ENCODE measurements at regions not wholly inside any gene's neighbourhood (a gene's known extent, or its start where the extent isn't known, plus 50 kb on each side); places are given as distances from the start of the nearest gene placed in this dataset.
A peak's percentile ranks its signal among the peaks of the same experiment; 100 is the strongest.
"Not testable (repeated sequence)": the region's sequence is repeated elsewhere in the genome, so short reads cannot be mapped to it uniquely, and the experiment has no call there.

DNA sequence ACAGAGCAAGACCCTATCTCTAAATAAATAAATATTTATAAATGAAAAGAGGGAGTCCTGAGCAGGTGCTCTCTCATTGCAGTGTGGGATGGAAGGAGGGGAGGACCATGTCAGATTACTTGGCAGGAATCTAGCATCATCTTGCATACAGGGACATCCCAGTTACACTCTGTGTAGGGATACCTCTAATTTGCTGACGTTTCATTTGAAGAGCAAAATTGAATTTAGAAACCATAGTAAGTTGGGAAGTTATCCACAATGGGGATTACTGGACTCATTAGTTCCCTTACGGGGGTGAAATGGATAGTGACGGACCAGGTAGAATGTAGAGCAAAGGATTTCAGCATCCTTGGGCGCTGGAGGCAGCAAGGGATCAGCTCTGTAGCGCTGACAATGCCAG lies 52.1 kb downstream of the ARHGEF18 start:
- no peaks in the 10 kb centered on the region for H3K27me3 Mint-ChIP-seq (ENCODE audit: low read depth)
- H3K36me3 Mint-ChIP-seq (ENCODE audit: insufficient read depth in 2 of 2): peaks cover 2 to 3% of the 10 kb centered on the region in 2 donors
- DNase-seq (no peak), ATAC-seq (replicated peaks in 1 of 2) (no peak)
- H3K4me3 Mint-ChIP-seq: no peak overlapping the region
- H3K27ac Mint-ChIP-seq: no peak overlapping the region
- H3K9me3 Mint-ChIP-seq: no peaks in the 10 kb centered on the region
- peaks cover 36% of the 10 kb centered on the region for H3K4me1 Mint-ChIP-seq (ENCODE audit: low read depth)

DNA sequence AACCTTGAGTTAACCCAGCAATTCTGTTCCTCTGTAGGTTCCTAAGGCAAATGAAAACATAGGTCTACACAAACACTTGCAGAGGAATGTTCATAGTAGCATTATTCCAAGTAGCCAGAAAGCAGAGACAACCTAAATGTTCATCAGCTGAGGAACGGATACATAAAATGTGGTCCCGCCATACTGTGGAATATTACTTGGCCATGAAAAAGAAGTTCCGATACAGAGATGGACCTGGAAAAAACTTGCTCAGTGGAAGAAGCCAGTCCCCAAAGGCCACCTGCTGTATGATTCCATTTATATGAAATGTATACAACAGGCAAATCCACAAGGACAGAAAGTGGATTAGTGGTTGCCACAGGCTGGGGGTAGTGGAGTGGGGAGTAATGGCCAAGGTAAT lies 53.0 kb downstream of the ARHGEF18 start:
- no peak overlapping the region for H3K4me3 Mint-ChIP-seq
- ATAC-seq (replicated peaks in 1 of 2): no peak
- no peak overlapping the region for H3K27ac Mint-ChIP-seq
- H3K9me3 Mint-ChIP-seq: no peaks in the 10 kb centered on the region
- peaks cover 0 to 2% of the 10 kb centered on the region in 2 donors for H3K36me3 Mint-ChIP-seq (ENCODE audit: insufficient read depth in 2 of 2)
- H3K27me3 Mint-ChIP-seq (ENCODE audit: low read depth): no peaks in the 10 kb centered on the region
- DNase-seq: no peak
- H3K4me1 Mint-ChIP-seq (ENCODE audit: low read depth): peaks cover 27% of the 10 kb centered on the region

DNA sequence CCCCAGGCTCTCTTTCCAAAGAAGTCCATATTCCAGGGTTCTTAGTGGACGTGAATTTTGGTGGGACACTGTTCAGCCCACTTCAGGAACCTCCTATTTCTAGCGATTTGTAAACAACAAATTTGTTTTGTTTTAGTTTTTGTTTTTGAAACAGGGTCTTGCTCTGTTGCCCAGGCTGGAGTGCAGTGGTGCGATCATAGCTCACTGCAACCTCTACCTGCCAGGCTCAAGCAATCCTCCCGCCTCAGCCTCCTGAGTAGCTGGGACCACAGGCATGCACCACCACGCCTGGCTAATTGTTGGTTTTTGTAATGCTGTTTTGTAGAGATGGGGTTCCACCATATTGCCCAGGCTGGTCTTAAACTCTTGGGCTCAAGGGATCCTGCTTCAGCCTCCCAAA lies 56.7 kb downstream of the ARHGEF18 start:
- not testable (repeated sequence) for DNase-seq; H3K36me3 Mint-ChIP-seq (ENCODE audit: insufficient read depth in 2 of 2); H3K4me3 Mint-ChIP-seq; H3K9me3 Mint-ChIP-seq; ATAC-seq (replicated peaks in 1 of 2); H3K27me3 Mint-ChIP-seq (ENCODE audit: low read depth)
- Mint-ChIP-seq H3K4me1 (ENCODE audit: low read depth) (peaks cover 14% of the 10 kb centered on the region), H3K27ac (peak overlapping the region; percentile 71)

DNA sequence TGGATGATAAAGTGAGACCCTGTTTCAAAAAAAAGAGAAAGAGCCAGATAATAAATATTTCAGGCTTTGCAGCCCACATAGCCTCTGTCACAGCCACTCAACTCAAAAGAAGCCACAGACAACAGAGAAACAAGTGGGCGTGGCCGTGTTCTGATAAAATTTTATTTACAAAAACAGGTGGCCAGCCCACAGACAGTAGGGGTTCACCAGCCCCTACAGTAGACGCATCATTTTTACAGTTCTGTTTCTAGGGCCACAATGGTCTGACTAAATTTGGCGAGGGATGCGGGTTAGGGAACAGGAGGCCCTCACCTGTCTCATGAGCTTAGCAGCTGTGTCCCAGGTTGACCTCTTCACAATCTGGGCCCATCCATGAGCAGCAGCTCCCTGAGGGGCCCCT lies 59.5 kb downstream of the ARHGEF18 start:
- DNase-seq (no peak), ATAC-seq (replicated peaks in 1 of 2) (no peak)
- Mint-ChIP-seq H3K9me3 (peaks cover 0 to 2% of the 10 kb centered on the region in 2 donors), H3K27ac (peak overlapping the region; percentile 72), H3K36me3 (ENCODE audit: insufficient read depth in 2 of 2) (peaks cover 5 to 11% of the 10 kb centered on the region in 2 donors), H3K27me3 (ENCODE audit: low read depth) (no peaks in the 10 kb centered on the region), H3K4me3 (no peak overlapping the region), H3K4me1 (ENCODE audit: low read depth) (peaks cover 27% of the 10 kb centered on the region)

DNA sequence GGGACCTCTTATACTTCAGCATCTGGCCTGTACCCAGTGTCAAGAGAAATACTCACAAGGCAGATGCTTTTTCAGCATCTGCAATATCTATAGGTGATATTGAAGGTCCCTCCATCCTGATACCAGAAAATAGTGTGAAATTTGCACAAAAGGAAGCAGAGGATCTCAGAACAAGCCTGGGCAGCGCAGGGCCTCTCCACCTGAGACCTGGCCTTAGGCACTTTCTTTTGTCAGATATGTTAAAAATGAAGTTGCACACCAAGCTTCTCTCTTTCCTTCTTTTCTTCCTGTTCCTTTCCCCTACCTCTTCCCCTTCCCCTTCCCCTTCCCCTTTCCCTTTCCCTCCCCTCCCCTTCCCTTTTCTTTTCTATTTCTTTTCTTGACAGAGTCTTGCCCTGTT lies 62.2 kb downstream of the ARHGEF18 start:
- Mint-ChIP-seq H3K9me3 (peaks cover 0 to 2% of the 10 kb centered on the region in 2 donors), H3K27ac (peak overlapping the region; percentile 75), H3K27me3 (ENCODE audit: low read depth) (no peaks in the 10 kb centered on the region), H3K4me1 (ENCODE audit: low read depth) (peaks cover 23% of the 10 kb centered on the region), H3K4me3 (no peak overlapping the region), H3K36me3 (ENCODE audit: insufficient read depth in 2 of 2) (peaks cover 5 to 11% of the 10 kb centered on the region in 2 donors)
- no peak for ATAC-seq (replicated peaks in 1 of 2)
- DNase-seq: no peak

DNA sequence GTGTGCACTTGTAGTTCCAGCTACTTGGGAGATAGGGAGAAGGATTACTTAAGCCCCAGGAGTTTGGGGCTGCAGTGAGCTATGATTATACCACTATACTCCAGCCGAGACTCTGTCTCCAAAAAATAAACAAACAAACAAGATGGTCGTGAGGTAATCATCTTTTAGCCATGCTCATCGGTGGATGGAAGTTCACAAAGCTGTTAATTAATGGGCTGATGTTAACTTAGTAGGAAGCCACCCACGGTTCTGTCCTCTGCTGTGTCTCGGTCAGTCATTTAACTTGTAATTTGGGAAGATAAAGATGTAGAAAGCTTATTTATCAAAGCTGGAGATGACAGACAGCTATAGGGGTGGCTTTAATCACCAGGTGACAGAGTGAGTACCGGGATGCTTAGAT lies 64.9 kb downstream of the ARHGEF18 start:
- Mint-ChIP-seq H3K9me3 (peaks cover 0 to 2% of the 10 kb centered on the region in 2 donors), H3K27me3 (ENCODE audit: low read depth) (no peaks in the 10 kb centered on the region), H3K4me3 (no peak overlapping the region), H3K4me1 (ENCODE audit: low read depth) (peaks cover 18% of the 10 kb centered on the region), H3K27ac (no peak overlapping the region), H3K36me3 (ENCODE audit: insufficient read depth in 2 of 2) (peaks cover 5 to 11% of the 10 kb centered on the region in 2 donors)
- DNase-seq (no peak), ATAC-seq (replicated peaks in 1 of 2) (no peak)

DNA sequence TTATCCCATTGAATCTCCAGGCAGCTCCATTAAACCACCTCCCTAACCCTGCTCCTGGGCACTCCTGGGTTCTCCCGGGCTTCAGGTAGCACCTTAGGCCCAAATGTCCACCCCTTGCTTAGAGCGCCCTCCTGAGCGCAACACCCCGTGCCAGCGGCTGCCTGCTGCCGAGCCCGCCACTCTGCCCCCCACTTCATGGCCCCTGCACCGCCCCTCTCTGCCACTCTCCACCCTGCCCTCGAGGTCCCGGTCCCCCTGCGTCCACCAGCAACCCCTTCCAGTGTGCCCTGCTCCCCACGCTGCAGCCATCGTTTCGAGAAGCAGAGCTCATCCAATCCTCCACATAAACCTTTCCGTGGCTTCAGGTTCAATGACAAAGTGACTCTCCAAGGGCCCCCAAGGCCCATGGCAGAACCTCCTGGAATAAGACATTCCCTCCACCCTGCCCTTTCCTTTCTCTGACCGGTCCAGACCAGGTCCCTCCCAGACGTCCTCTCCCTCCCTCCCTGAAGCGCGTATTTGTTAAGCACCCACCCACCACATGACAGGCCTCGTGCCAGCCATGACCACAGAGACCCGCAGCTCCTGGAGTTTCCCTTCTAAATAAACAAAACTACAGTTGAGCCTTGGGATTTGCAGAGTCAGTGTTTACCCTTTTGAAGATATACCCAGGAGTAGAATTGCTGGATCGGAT lies 66.6 kb downstream of the ARHGEF18 start:
- H3K27me3 Mint-ChIP-seq (ENCODE audit: low read depth): no peaks in the 10 kb centered on the region
- H3K4me3 Mint-ChIP-seq: no peak overlapping the region
- H3K27ac Mint-ChIP-seq: no peak overlapping the region
- H3K9me3 Mint-ChIP-seq: peaks cover 0 to 2% of the 10 kb centered on the region in 2 donors
- ATAC-seq (replicated peaks in 1 of 2) (no peak), DNase-seq (no peak)
- peaks cover 5 to 12% of the 10 kb centered on the region in 2 donors for H3K36me3 Mint-ChIP-seq (ENCODE audit: insufficient read depth in 2 of 2)
- peaks cover 17% of the 10 kb centered on the region for H3K4me1 Mint-ChIP-seq (ENCODE audit: low read depth)

DNA sequence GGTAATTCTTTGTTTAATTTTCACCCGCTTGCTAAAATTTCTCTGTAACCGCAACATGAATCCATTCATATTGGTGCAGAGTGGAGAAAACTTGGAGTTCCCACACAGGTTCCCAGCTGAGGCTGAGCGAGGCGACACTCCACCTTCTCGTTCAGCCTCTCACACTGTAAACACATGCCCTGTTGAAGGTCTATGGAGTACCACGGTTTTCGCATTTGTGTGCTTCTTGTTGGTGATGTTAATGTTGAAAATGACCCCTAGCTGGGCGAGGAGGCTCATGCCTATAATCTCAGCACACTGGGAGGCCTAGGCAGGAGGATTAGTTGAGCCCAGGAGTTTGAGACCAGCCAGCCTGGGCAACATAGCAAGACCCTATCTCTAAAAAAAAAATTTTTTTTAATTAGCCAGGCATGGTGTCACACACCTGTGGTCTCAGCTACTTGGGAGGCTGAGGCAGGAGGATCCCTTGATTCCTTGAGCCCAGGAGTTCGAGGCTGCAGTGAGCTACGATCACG lies 67.2 kb downstream of the ARHGEF18 start:
- Mint-ChIP-seq H3K4me3 (no peak overlapping the region), H3K27me3 (ENCODE audit: low read depth) (no peaks in the 10 kb centered on the region), H3K4me1 (ENCODE audit: low read depth) (peaks cover 17% of the 10 kb centered on the region), H3K36me3 (ENCODE audit: insufficient read depth in 2 of 2) (peaks cover 5 to 12% of the 10 kb centered on the region in 2 donors), H3K27ac (no peak overlapping the region), H3K9me3 (peaks cover 0 to 2% of the 10 kb centered on the region in 2 donors)
- no peak for DNase-seq
- no peak for ATAC-seq (replicated peaks in 1 of 2)

DNA sequence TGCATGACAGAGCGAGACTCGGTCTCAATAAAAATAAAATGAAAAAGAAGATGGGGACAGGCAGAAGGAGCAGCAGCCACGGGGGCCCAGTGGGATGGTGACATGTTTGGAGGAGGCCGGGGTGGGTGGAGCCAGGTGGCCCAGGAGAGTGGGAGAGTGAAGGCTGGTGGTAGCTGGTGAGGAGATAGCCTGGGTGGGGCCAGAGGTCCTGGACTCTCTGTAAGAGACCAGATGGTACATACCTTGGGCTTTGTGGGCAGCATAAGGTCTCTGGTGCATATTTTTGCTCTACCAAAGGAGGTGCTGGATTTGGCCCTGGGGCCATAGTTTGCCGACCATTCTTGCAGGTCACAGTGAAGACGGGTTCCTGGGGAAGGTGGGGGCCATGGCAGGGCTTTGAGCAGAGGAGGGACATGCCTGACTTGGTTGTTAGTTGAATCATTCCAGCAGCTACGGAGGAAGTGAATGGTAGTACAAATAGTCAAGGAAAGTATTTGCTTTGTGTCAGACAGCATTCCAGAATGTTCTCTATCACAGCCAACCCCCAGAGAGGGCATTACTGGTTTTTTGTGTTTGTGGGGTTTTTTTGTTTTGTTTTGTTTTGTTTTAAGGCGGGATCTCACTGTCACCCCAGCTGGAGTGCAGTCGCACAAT lies 69.1 kb downstream of the ARHGEF18 start:
- no peaks in the 10 kb centered on the region for H3K9me3 Mint-ChIP-seq
- ATAC-seq (replicated peaks in 1 of 2) (no peak), DNase-seq (no peak)
- peaks cover 3 to 9% of the 10 kb centered on the region in 2 donors for H3K36me3 Mint-ChIP-seq (ENCODE audit: insufficient read depth in 2 of 2)
- H3K27me3 Mint-ChIP-seq (ENCODE audit: low read depth): no peaks in the 10 kb centered on the region
- H3K27ac Mint-ChIP-seq: peak overlapping the region; percentile 68
- no peak overlapping the region for H3K4me3 Mint-ChIP-seq
- H3K4me1 Mint-ChIP-seq (ENCODE audit: low read depth): peaks cover 11% of the 10 kb centered on the region

DNA sequence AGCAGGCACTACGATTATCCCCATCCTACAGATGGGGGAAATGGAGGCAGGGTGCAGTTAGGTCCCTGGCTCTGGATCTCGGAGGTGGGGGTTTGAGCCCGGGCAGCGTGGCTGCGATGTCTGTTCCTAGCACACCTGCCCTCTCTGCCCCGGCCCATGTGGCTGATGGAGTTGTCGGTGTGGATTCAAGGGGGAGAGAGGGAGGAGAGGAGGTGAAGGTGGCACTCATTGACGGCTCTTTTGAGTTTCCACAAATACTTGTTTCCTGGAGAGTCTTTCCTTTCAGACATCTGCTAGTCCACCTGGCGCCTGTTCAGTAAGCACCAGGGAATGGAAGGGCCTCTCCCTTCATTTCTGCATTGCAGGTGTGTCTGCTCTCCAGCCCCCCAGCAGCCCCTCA lies 69.9 kb downstream of the ARHGEF18 start:
- DNase-seq (no peak), ATAC-seq (replicated peaks in 1 of 2) (no peak)
- Mint-ChIP-seq H3K36me3 (ENCODE audit: insufficient read depth in 2 of 2) (peaks cover 3 to 9% of the 10 kb centered on the region in 2 donors), H3K27me3 (ENCODE audit: low read depth) (no peaks in the 10 kb centered on the region), H3K4me1 (ENCODE audit: low read depth) (peaks cover 8% of the 10 kb centered on the region), H3K4me3 (no peak overlapping the region), H3K9me3 (no peaks in the 10 kb centered on the region), H3K27ac (no peak overlapping the region)

DNA sequence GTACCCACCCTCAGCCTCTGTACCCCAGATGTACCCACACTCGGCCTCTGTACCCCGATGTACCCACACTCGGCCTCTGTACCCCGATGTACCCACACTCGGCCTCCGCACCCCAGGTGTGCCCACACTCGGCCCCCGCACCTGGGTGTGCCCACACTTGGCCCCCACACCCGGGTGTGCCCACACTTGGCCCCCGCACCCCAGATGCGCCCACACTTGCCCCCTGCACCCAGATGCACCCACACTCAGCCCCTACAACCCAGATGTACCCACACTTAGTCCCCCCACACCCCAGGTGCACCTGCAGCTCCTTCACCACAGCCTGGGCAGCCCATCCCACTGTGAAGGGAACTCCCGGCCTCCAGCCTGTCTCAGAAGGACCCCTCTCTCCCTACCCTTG lies 69.7 kb downstream of the PEX11G start:
- Mint-ChIP-seq H3K27me3 (ENCODE audit: low read depth) (no peaks in the 10 kb centered on the region), H3K4me3 (no peak overlapping the region), H3K9me3 (no peaks in the 10 kb centered on the region), H3K4me1 (ENCODE audit: low read depth) (peaks cover 8% of the 10 kb centered on the region), H3K36me3 (ENCODE audit: insufficient read depth in 2 of 2) (peaks cover 3 to 9% of the 10 kb centered on the region in 2 donors), H3K27ac (no peak overlapping the region)
- ATAC-seq (replicated peaks in 1 of 2) (no peak), DNase-seq (no peak)

DNA sequence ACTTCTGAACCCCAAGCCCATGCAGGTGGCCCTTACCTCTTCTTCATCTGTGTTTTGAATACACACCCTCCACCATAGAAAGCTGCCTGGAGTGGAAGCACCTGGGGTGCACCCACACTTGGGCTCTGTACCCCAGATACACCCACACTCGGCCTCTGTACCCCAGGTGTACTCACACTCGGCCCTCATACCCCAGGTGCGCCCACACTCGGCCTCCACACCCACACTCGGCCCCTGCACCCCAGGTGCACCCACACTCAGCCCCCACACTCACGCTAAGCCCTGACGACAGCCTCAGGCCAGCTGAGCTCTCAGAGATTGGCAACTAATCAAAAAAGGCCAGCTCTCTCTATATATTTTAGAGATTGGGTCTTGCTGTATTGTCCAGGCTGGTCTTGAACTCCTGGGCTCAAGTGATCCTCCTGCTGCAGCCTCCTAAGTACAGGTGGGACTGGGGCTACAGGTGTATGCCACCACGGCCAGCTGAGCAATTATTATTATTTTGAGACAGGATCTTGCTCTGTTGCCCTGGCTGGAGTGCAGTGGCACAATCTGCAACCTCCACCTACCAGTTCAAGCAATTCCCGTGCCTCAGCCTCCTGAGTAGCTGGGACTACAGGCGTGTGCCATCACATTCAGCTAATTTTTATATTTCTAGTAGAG lies 68.9 kb downstream of the PEX11G start:
- no peak for ATAC-seq (replicated peaks in 1 of 2)
- Mint-ChIP-seq H3K4me3 (no peak overlapping the region), H3K4me1 (ENCODE audit: low read depth) (peaks cover 10% of the 10 kb centered on the region), H3K27me3 (ENCODE audit: low read depth) (no peaks in the 10 kb centered on the region), H3K9me3 (no peaks in the 10 kb centered on the region), H3K36me3 (ENCODE audit: insufficient read depth in 2 of 2) (peaks cover 3 to 9% of the 10 kb centered on the region in 2 donors), H3K27ac (peak overlapping the region; percentile 90)
- DNase-seq: no peak

All from activated T-cell treated with anti-CD3 and anti-CD28 coated beads, Interleukin-2, amount 50 U/mL, for 72 hours (primary cell).